H1 (cell line): ENCODE measurements at regions not wholly inside any gene's neighbourhood (a gene's known extent, or its start where the extent isn't known, plus 50 kb on each side); places are given as distances from the start of the nearest gene placed in this dataset.

ENCODE experiments used
- CTCF ChIA-PET: fragments of 300-600 bp; sonication (Branson Sonifier 250); formaldehyde crosslinking; loops from one replicate; lab custom pipeline; 2021; ENCODE audit not compliant: partially characterized antibody; lab: Charles Lee
- POLR2A ChIA-PET: fragments of 300-600 bp; sonication (Branson Sonifier 250); formaldehyde crosslinking; loops from one replicate; lab custom pipeline; 2021; ENCODE audit warnings: inconsistent platforms; ENCODE audit not compliant: partially characterized antibody; lab: Charles Lee
- DNase-seq, 2 experiments: peaks; one replicate each; pipeline versions ENCODE4 v3.0.0 to v3.0.0-alpha.2; 2010 to 2022; ENCODE audit warnings: low spot score in 2 of 2, low read depth in 1 of 2, mixed read lengths in 1 of 2
- FAIRE-seq: peaks from 2 replicates; lab custom pipeline; 2011; peaks lifted over from hg19 to GRCh38; lab: Jason Lieb, UNC
- H2AFZ ChIP-seq: 2 replicates; pipeline ENCODE4 v1.8.1; 2012; ENCODE audit warnings: low read length, inconsistent platforms
- H2AK5ac ChIP-seq: 2 replicates; pipeline ENCODE4 v1.6.1; 2013; ENCODE audit warnings: low read depth, low read length
- H2BK120ac ChIP-seq: replicated peaks from 2 replicates; pipeline ENCODE3; 2013; ENCODE audit warnings: low read depth, low read length, inconsistent platforms
- H2BK12ac ChIP-seq: 2 replicates; pipeline ENCODE4 v1.6.1; 2013; ENCODE audit warnings: low read depth, low read length
- H2BK15ac ChIP-seq: 2 replicates; pipeline ENCODE4 v1.6.1; 2013; ENCODE audit warnings: low read length
- H2BK20ac ChIP-seq: 2 replicates; pipeline ENCODE4 v1.6.1; 2013; ENCODE audit warnings: low read length
- H2BK5ac ChIP-seq: 2 replicates; pipeline ENCODE4 v1.6.1; 2013; ENCODE audit warnings: low read depth, low read length
- H3K14ac ChIP-seq: 2 replicates; pipeline ENCODE4 v1.6.1; 2013; ENCODE audit warnings: inconsistent platforms; ENCODE audit not compliant: insufficient read length
- H3K18ac ChIP-seq: 2 replicates; pipeline ENCODE4 v1.6.1; 2013; ENCODE audit warnings: low read length; ENCODE audit errors: extremely low read depth
- H3K23ac ChIP-seq: 2 replicates; pipeline ENCODE4 v1.6.1; 2013; ENCODE audit warnings: inconsistent platforms; ENCODE audit not compliant: insufficient read length
- H3K23me2 ChIP-seq: 2 replicates; pipeline ENCODE4 v1.6.1; 2013; ENCODE audit warnings: low read depth, low read length
- H3K27ac ChIP-seq: 2 replicates; pipeline ENCODE4 v1.6.1; 2011; ENCODE audit warnings: low read depth, low read length, inconsistent platforms
- H3K27me3 ChIP-seq, 4 experiments: replicated peaks in 1 of 4; 1 replicate in 1 of 4; 2 replicates in 3 of 4; pipeline versions ENCODE4 v1.6.1 to v1.8.1; 2011 to 2013; ENCODE audit warnings: low read length in 3 of 4, mild to moderate bottlenecking in 3 of 4, inconsistent platforms in 2 of 4, mixed read lengths in 2 of 4, moderate library complexity in 1 of 4; ENCODE audit not compliant: control insufficient read depth in 3 of 4, insufficient read depth in 3 of 4; ENCODE audit errors: extremely low read depth in 1 of 4
- H3K36me3 ChIP-seq, 4 experiments: 2 replicates each; pipeline versions ENCODE4 v1.6.1 to v1.8.1; 2011 to 2013; ENCODE audit warnings: mild to moderate bottlenecking in 4 of 4, low read length in 3 of 4, moderate library complexity in 2 of 4, control low read depth in 1 of 4, inconsistent platforms in 1 of 4; ENCODE audit not compliant: insufficient read depth in 4 of 4, control insufficient read depth in 2 of 4
- H3K4ac ChIP-seq: replicated peaks from 2 replicates; pipeline ENCODE3; 2013; ENCODE audit warnings: low read length, low read depth, mixed read lengths, inconsistent platforms; ENCODE audit not compliant: insufficient read length
- H3K4me1 ChIP-seq, 4 experiments: replicated peaks in 1 of 4; 1 replicate in 1 of 4; 2 replicates in 3 of 4; pipeline versions ENCODE4 v1.6.1 to v1.8.1; 2011 to 2013; ENCODE audit warnings: low read length in 3 of 4, inconsistent platforms in 2 of 4, mixed read lengths in 1 of 4; ENCODE audit not compliant: insufficient read depth in 4 of 4, control insufficient read depth in 3 of 4
- H3K4me2 ChIP-seq, 2 experiments: 2 replicates each; pipeline versions ENCODE4 v1.6.1 to v1.8.1; 2011 to 2013; ENCODE audit warnings: low read depth in 2 of 2, low read length in 2 of 2, control low read depth in 1 of 2, inconsistent platforms in 1 of 2, mild to moderate bottlenecking in 1 of 2; ENCODE audit not compliant: insufficient read depth in 1 of 2
- H3K4me3 ChIP-seq, 4 experiments: fragments of 200-600, 300-600 bp in 1 of 4; sonication (generic), shearing (Covaris generic), sonication (Bioruptor Twin) in 1 of 4; 2 replicates each; pipeline versions ENCODE4 v1.5.1 to v1.8.1; 2011 to 2016; ENCODE audit warnings: low read length in 4 of 4, low read depth in 3 of 4, control low read depth in 2 of 4, inconsistent platforms in 2 of 4, mild to moderate bottlenecking in 2 of 4, mixed read lengths in 1 of 4, moderate library complexity in 1 of 4; ENCODE audit not compliant: insufficient read depth in 2 of 4; ENCODE audit errors: extremely low read depth in 1 of 4
- H3K56ac ChIP-seq: replicated peaks from 2 replicates; pipeline ENCODE3; 2013; ENCODE audit warnings: low read depth, mild to moderate bottlenecking, mixed read lengths, low read length, inconsistent platforms; ENCODE audit not compliant: insufficient read length
- H3K79me1 ChIP-seq: 2 replicates; pipeline ENCODE4 v1.6.1; 2013; ENCODE audit warnings: low read depth, low read length, control low read depth
- H3K79me2 ChIP-seq, 2 experiments: 2 replicates each; pipeline versions ENCODE4 v1.6.1 to v1.8.1; 2012 to 2013; ENCODE audit warnings: low read length in 2 of 2, mild to moderate bottlenecking in 2 of 2, inconsistent platforms in 1 of 2; ENCODE audit not compliant: insufficient read depth in 2 of 2, control insufficient read depth in 1 of 2
- H3K9ac ChIP-seq, 4 experiments: replicated peaks in 1 of 4; 1 replicate in 1 of 4; 2 replicates in 3 of 4; pipeline versions ENCODE4 v1.6.1 to v1.8.1; 2011 to 2013; ENCODE audit warnings: low read depth in 3 of 4, low read length in 3 of 4, control low read depth in 2 of 4, mild to moderate bottlenecking in 2 of 4, moderate library complexity in 2 of 4, inconsistent platforms in 1 of 4; ENCODE audit errors: extremely low read depth in 1 of 4
- H3K9me3 ChIP-seq, 2 experiments: 2 replicates each; pipeline versions ENCODE4 v1.6.1 to v1.8.1; 2012 to 2013; ENCODE audit warnings: mild to moderate bottlenecking in 2 of 2, moderate library complexity in 2 of 2, control low read depth in 1 of 2, inconsistent platforms in 1 of 2, low read depth in 1 of 2, low read length in 1 of 2, mixed read lengths in 1 of 2; ENCODE audit not compliant: insufficient read depth in 2 of 2
- H4K20me1 ChIP-seq, 2 experiments: replicated peaks in 1 of 2; 2 replicates each; pipeline versions ENCODE3 to v1.8.1; 2011 to 2013; ENCODE audit warnings: inconsistent platforms in 2 of 2, low read length in 2 of 2, mild to moderate bottlenecking in 1 of 2; ENCODE audit not compliant: insufficient read depth in 2 of 2, control insufficient read depth in 1 of 2
- H4K5ac ChIP-seq: 2 replicates; pipeline ENCODE4 v1.6.1; 2013; ENCODE audit warnings: low read length, low read depth, mixed read lengths, inconsistent platforms; ENCODE audit not compliant: insufficient read length
- H4K8ac ChIP-seq: 2 replicates; pipeline ENCODE4 v1.8.0; 2013; ENCODE audit warnings: mild to moderate bottlenecking, moderate library complexity, low read length, inconsistent platforms; ENCODE audit not compliant: insufficient read depth; ENCODE audit errors: extremely low read depth
- H4K91ac ChIP-seq: replicated peaks from 2 replicates; pipeline ENCODE3; 2013; ENCODE audit warnings: low read length, mixed read lengths, inconsistent platforms; ENCODE audit not compliant: insufficient read length
- BCL11A ChIP-seq, 2 experiments: IDR thresholded peaks; one replicate each; pipeline ENCODE4 v1.6.1; 2011; ENCODE audit warnings: low read depth in 2 of 2, low read length in 2 of 2, mild to moderate bottlenecking in 2 of 2
- EZH2 ChIP-seq: fragments of 200-600 bp; sonication (generic); IDR thresholded peaks from 2 replicates; pipeline ENCODE4 v1.7.1; 2012; ENCODE audit warnings: low read depth, mild to moderate bottlenecking, moderate library complexity, low read length, inconsistent platforms; ENCODE audit not compliant: severe bottlenecking
- MAFK ChIP-seq: IDR thresholded peaks from 2 replicates; pipeline ENCODE4 v1.6.1; 2012; ENCODE audit warnings: low read depth, mild to moderate bottlenecking, improper control_type of control experiment, low read length
- RNF2 ChIP-seq: fragments of 200-900, 300-1000 bp; sonication (generic); IDR thresholded peaks from 2 replicates; pipeline ENCODE4 v1.7.1; 2016; ENCODE audit warnings: borderline replicate concordance, low read depth, mild to moderate bottlenecking, antibody characterized with exemption, low read length; ENCODE audit not compliant: poor library complexity, severe bottlenecking; ENCODE audit errors: missing control alignments
- SIN3A ChIP-seq, 2 experiments: IDR thresholded peaks in 1 of 2; conservative IDR thresholded peaks in 1 of 2; 2 replicates each; pipeline ENCODE4 v1.6.1; 2011 to 2012; ENCODE audit warnings: low read length in 2 of 2, improper control_type of control experiment in 1 of 2, low read depth in 1 of 2, mild to moderate bottlenecking in 1 of 2
- TEAD4 ChIP-seq: IDR thresholded peaks from 2 replicates; pipeline ENCODE4 v1.6.1; 2012; ENCODE audit warnings: low read depth, low read length, inconsistent platforms, mixed read lengths
- YY1 ChIP-seq: IDR thresholded peaks from 2 replicates; pipeline ENCODE4 v1.6.1; 2011; ENCODE audit warnings: low read depth, mild to moderate bottlenecking, low read length
- WGBS, 2 experiments: shearing (Covaris generic) in 1 of 2; methylation state at CpG; one replicate each; pipeline versions ENCODE4 v1.1.6 to v1.1.7; 2013 to 2015; ENCODE audit warnings: low lambda C conversion rate in 2 of 2, mixed read lengths in 2 of 2, inconsistent platforms in 1 of 2, low coverage in 1 of 2, missing lambda C conversion rate in 1 of 2; ENCODE audit not compliant: insufficient replicate concordance in 2 of 2, insufficient coverage in 1 of 2, insufficient read length in 1 of 2; ENCODE audit errors: extremely low coverage in 1 of 2, missing lambda C conversion rate in 1 of 2; 5-methylcytosine and 5-hydroxymethylcytosine counted together
- TF ChIP-seq, protein P1 (sequence below), 3 experiments: IDR thresholded peaks; 1 replicate in 2 of 3; 2 replicates in 1 of 3; pipeline versions ENCODE4 v1.5.1 to v1.6.1; 2011; ENCODE audit warnings: low read length in 3 of 3, mild to moderate bottlenecking in 3 of 3, inconsistent platforms in 2 of 3, low read depth in 1 of 3, moderate library complexity in 1 of 3; ENCODE audit not compliant: insufficient read depth in 1 of 3; ENCODE audit errors: control extremely low read depth in 1 of 3

DNA sequence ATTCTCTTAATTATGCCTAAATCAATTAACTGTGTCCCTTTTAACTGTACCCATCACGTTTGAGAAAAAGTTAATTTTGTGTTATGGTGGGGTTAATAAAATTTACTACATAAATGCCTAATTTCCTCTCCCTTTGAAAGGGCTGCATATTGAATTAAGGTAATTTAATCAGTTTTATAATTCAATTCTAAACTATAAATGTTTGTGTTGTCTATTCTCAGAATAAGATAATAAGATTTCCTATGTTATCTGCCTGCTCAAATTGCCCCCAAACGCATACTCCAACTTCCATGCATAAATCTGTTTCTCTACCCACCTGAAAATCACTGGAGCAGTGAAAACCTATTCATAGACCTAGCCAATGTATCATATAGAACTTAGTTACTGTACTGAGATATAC, 1716.1 kb downstream of the SI start:
- Histone ChIP-seq H2AK5ac (no peak overlapping the region), H2BK5ac (no peak overlapping the region), H3K23me2 (no peaks in the 10 kb centered on the region), H4K91ac (no peak overlapping the region), H3K4me2 (no peak overlapping the region), H2BK12ac (no peak overlapping the region), H3K4me1 (no peaks in the 10 kb centered on the region), H3K36me3 (no peaks in the 10 kb centered on the region), H4K20me1 (no peaks in the 10 kb centered on the region), H3K23ac (no peak overlapping the region), H3K9ac (no peak overlapping the region), H2AFZ (no peak overlapping the region), H3K56ac (no peak overlapping the region), H2BK15ac (no peak overlapping the region), H4K5ac (no peak overlapping the region), H3K4me3 (no peak overlapping the region), H4K8ac (no peak overlapping the region), H3K27ac (no peak overlapping the region), H3K14ac (no peak overlapping the region), H3K79me2 (no peaks in the 10 kb centered on the region), H3K18ac (no peak overlapping the region), H2BK20ac (no peak overlapping the region), H3K27me3 (no peaks in the 10 kb centered on the region), H3K79me1 (no peaks in the 10 kb centered on the region), H3K4ac (no peak overlapping the region), H2BK120ac (no peak overlapping the region), H3K9me3 (no peaks in the 10 kb centered on the region)
- CTCF ChIA-PET = no interaction called here
- DNase-seq (no peak), FAIRE-seq (no peak)
- POLR2A ChIA-PET = no interaction called here
- WGBS, 2 experiments = 91% methylated on average over 2 of the region's 2 CpGs; no CpG with 5 or more reads in 1 of the 2 experiments
- TF ChIP-seq MAFK (no peak), BCL11A (IDR thresholded peaks at IDR 0.05; ENCODE audit: low read depth in 2 of 2, low read length in 2 of 2) (no peak), YY1 (no peak), RNF2 (no peak), TEAD4 (no peak), SIN3A (conservative IDR thresholded peaks at IDR 0.05 in 1 of 2, IDR thresholded peaks at IDR 0.05 in 1 of 2; ENCODE audit: low read depth in 1 of 2, low read length in 2 of 2) (no peak), EZH2 (no peak)
- TF ChIP-seq, protein P1, sequence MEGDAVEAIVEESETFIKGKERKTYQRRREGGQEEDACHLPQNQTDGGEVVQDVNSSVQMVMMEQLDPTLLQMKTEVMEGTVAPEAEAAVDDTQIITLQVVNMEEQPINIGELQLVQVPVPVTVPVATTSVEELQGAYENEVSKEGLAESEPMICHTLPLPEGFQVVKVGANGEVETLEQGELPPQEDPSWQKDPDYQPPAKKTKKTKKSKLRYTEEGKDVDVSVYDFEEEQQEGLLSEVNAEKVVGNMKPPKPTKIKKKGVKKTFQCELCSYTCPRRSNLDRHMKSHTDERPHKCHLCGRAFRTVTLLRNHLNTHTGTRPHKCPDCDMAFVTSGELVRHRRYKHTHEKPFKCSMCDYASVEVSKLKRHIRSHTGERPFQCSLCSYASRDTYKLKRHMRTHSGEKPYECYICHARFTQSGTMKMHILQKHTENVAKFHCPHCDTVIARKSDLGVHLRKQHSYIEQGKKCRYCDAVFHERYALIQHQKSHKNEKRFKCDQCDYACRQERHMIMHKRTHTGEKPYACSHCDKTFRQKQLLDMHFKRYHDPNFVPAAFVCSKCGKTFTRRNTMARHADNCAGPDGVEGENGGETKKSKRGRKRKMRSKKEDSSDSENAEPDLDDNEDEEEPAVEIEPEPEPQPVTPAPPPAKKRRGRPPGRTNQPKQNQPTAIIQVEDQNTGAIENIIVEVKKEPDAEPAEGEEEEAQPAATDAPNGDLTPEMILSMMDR (IDR thresholded peaks at IDR 0.05; ENCODE audit: control extremely low read depth in 1 of 3, insufficient read depth in 1 of 3, low read depth in 1 of 3, low read length in 3 of 3) = no peak
